NCI-H748 (cell line): ENCODE measurements at regions not wholly inside any gene's neighbourhood (a gene's known extent, or its start where the extent isn't known, plus 50 kb on each side); places are given as distances from the start of the nearest gene placed in this dataset.
"Not testable (repeated sequence)": the region's sequence is repeated elsewhere in the genome, so short reads cannot be mapped to it uniquely, and the experiment has no call there.

Experiments
- DNase-seq: peaks from one replicate; lab custom pipeline; 2025; ENCODE audit not compliant: unreplicated experiment; lab: John Stamatoyannopoulos, UW

DNA sequence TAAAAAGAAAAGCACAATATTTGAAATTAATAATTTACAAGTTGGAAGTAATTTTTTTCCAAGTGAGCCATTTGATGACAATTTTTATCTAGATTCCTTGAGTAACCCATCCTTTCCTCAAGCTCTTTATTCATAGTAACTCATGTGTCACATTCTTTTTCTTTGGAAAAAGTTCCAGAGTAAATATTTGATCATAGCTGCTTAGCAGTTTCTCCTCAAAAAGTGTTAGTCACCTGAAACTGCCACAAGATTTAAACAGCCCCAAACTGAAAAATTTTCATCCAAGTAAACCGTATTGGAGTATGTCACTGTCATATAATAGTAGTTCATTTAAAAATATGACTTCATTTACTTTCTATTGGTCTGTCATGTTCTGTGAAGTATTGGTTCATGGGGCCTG, 94.6 kb upstream of the CASK start:
- no peak for DNase-seq

DNA sequence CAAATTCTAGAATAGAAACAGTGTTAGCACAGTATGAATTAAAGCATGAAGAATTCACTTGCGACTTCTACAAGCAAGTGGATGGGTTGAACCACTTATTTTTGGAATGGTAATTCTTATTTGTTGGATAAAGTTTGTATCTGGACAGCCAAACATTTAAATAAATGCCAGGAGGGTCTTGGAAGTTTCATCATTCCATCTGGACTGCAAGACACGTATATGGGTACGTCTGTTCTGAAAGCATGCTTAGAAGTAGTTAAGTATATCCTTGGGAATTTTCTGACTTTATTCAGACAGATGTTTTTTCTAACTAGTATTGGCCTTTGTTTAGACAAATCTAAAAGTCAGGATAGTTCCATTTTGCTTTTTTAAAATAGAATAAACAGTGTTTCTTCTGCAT, 77.5 kb upstream of the CASK start:
- no peak for DNase-seq

DNA sequence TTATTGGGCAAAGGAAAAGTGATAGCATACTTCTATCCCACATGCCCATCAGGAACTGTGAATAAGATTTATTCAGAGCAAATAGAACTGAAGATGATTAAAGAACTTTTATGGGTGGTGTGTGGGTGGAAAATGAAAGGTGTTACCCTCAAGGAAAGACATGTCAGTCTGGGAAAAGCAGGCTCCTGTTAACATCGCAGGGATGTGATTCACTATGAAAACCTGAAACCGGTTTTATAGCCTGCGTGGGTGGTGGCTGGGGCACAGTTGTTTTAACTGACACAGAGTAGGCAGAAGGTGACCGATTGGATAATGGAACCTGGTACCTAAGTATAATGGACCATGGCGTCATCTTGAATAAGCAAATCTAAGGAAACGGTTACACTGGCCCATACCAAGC, 61.3 kb upstream of the CASK start:
- no peak for DNase-seq

DNA sequence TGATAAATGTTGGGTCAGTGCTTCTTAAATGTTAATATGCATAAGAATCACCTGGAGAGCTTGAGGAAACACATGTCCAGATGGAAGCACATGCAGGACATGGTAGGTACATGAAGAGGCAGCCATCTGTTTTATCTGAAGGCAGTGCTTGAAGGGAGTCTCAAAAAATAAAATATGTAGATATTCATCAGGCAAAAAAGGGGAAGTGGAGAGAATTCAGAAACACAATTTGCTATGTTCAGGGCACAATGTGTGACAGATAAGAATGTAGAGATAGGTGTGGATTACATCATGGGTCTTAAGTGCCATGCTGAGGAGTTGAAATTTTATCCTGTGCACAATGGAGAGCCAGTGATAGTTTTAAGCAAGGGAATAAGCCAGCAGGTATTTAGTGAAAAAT, 59.6 kb upstream of the CASK start:
- DNase-seq, result no peak

DNA sequence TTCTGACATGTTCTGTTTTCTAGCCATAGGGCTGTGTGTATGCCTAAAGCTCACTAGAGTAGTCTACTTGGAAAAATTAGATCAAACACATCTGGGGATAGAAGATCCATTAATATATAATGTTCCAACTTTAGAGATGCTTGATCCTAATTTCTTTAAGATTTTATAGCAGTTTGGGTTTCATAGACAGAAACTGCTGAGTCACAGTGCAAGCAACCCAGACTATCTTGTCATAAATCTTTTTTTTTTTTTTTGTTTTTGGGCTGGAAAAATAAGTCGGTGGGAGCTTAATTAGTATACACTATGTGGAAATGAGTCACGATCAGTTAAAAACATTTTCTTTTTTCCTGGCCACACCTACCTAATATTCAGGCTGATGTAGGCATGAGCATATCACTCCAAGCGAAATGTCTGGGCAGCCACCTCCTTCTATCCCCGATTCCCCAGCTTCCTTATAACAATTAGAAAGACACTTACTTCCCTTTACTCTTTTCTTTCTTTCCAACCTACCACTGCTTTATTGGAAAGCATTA, 58.2 kb upstream of the CASK start:
- no peak for DNase-seq

DNA sequence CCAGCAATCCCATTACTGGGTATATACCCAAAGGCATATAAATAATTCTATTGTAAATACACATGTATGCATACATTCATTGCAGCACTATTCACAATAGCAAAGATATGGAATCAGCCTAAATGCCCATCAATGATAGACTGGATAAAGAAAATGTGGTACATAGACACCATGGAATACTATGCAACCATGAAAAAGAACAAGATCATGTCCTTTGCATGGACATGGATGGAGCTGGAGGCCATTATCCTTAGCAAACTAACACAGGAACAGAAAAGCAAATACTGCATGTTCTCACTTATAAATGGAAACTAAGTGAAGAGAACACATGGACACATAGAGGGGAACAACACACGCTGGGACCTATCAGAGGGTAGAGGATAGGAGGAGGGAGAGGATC, 51.3 kb upstream of the CASK start:
- DNase-seq, result not testable (repeated sequence)

DNA sequence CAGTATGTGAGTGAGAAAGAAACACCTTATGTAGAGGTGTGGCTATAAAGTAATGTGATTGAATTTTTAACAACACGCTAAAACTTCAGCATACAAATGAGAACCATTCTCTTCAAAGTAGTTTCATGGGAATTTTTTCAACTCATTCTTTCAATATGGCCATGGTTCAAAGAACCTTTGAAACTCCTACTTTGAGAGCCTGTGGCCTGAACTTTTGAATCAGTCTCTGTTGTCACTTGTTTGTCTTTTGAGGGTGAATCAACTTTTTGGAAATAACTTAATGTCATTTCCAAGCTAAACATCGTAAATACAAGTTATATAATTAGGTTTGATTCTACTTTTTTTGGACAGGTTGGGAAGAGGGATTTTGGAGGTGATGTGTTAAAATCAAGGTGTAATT, 49.9 kb upstream of the CASK start:
- DNase-seq, result no peak
